Hepatocyte (in vitro differentiated cells): ENCODE measurements at regions not wholly inside any gene's neighbourhood (a gene's known extent, or its start where the extent isn't known, plus 50 kb on each side); places are given as distances from the start of the nearest gene placed in this dataset.

Experiments
- DNase-seq: peaks from one replicate; pipeline ENCODE4 v3.0.0-alpha.2; 2016; ENCODE audit warnings: low spot score
- H2AFZ ChIP-seq: fragments of 200-600 bp; sonication (generic); 2 replicates; pipeline ENCODE4 v1.6.0; 2016; ENCODE audit warnings: antibody characterized with exemption, mild to moderate bottlenecking
- H3K27ac ChIP-seq: fragments of 200-600 bp; sonication (generic); 2 replicates; pipeline ENCODE4 v1.5.1; 2016; ENCODE audit warnings: mild to moderate bottlenecking
- H3K27me3 ChIP-seq: fragments of 200-600 bp; sonication (generic); 2 replicates; pipeline ENCODE4 v1.6.1; 2016
- H3K36me3 ChIP-seq: fragments of 200-600 bp; sonication (generic); replicated peaks from 2 replicates; pipeline ENCODE4 v1.5.1; 2016; ENCODE audit warnings: low read depth; ENCODE audit not compliant: insufficient read depth
- H3K4me1 ChIP-seq: fragments of 200-600 bp; sonication (generic); 2 replicates; pipeline ENCODE4 v1.5.1; 2016; ENCODE audit warnings: mild to moderate bottlenecking, moderate library complexity; ENCODE audit not compliant: insufficient read depth
- H3K4me2 ChIP-seq: fragments of 200-600 bp; sonication (generic); 2 replicates; pipeline ENCODE4 v1.6.0; 2016
- H3K4me3 ChIP-seq: fragments of 200-600 bp; sonication (generic); 2 replicates; pipeline ENCODE4 v1.5.1; 2016; ENCODE audit warnings: mild to moderate bottlenecking
- H3K79me2 ChIP-seq: fragments of 200-600 bp; sonication (generic); 2 replicates; pipeline ENCODE4 v1.6.0; 2017; ENCODE audit warnings: mild to moderate bottlenecking
- H3K9me2 ChIP-seq: fragments of 200-600 bp; sonication (generic); replicated peaks from 2 replicates; pipeline ENCODE4 v1.6.0; 2017; ENCODE audit warnings: mild to moderate bottlenecking; ENCODE audit not compliant: insufficient read depth
- H3K9me3 ChIP-seq: fragments of 200-600 bp; sonication (generic); 2 replicates; pipeline ENCODE4 v1.5.1; 2016; ENCODE audit warnings: low read depth, mild to moderate bottlenecking
- H4K20me1 ChIP-seq: fragments of 200-600 bp; sonication (generic); 2 replicates; pipeline ENCODE4 v1.6.0; 2016; ENCODE audit warnings: mild to moderate bottlenecking; ENCODE audit not compliant: insufficient read depth, poor library complexity, severe bottlenecking
- EZH2 ChIP-seq: fragments of 200-600 bp; sonication (generic); IDR thresholded peaks from 2 replicates; pipeline ENCODE4 v1.6.1; 2016; ENCODE audit warnings: antibody characterized with exemption, mild to moderate bottlenecking, borderline replicate concordance
- EZH2phosphoT487 ChIP-seq: fragments of 200-600 bp; sonication (generic); IDR thresholded peaks from one replicate; pipeline ENCODE4 v1.6.1; 2018; ENCODE audit warnings: antibody characterized with exemption, mild to moderate bottlenecking, low read depth, moderate library complexity; ENCODE audit not compliant: unreplicated experiment, severe bottlenecking
- WGBS: methylation state at CpG from one replicate; pipeline ENCODE4 v1.1.6; 2016; ENCODE audit warnings: low lambda C conversion rate; ENCODE audit errors: missing lambda C conversion rate; 5-methylcytosine and 5-hydroxymethylcytosine counted together
- TF ChIP-seq, protein P1 (sequence below): fragments of 200-600 bp; sonication (generic); IDR thresholded peaks from 2 replicates; pipeline ENCODE4 v1.5.1; 2016; ENCODE audit warnings: antibody characterized with exemption, mild to moderate bottlenecking; ENCODE audit not compliant: poor library complexity

DNA sequence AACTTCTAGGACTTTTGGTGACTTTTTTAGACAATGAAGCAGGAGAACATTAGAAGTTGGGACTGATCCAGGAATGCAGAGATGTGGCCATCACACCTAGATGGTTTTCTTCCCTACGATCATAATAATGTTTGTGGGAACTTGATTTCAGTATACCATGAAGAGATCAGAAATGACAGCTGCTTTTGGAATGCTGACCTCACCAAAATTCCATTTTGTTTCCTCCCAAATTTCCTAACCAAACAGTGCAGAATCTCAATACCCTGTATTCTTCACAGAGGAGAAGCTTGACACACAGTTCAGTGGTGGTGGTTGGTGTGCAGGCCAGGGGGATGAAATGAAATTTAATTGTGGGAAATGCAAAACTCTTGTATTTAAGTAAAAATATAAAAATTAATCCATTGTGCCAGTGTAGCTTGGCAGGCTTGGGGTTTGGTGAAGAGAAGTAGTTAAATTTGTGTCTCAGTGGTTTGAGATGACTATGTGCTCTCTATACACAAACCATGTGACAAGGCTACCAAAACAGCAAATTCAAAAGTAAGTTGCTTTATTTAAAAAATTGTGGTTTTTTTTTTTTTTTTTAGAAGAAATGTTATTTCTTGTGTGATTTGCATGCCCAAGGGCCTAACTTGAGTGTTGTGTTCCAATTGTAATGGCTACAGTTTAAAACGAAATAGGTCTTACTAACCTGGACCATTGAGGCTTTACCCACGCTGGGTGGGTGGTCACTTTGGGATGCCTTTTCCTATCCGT lies 252.4 kb downstream of the LPIN1 start:
- Histone ChIP-seq H3K27ac (no peak overlapping the region), H3K4me1 (no peaks in the 10 kb centered on the region), H3K79me2 (no peaks in the 10 kb centered on the region), H3K27me3 (no peaks in the 10 kb centered on the region), H2AFZ (no peak overlapping the region), H3K4me3 (no peak overlapping the region), H3K9me2 (no peaks in the 10 kb centered on the region), H4K20me1 (no peaks in the 10 kb centered on the region), H3K9me3 (no peaks in the 10 kb centered on the region), H3K4me2 (no peak overlapping the region), H3K36me3 (no peaks in the 10 kb centered on the region)
- DNase-seq, result no peak
- 90% methylated on average over 4 of the region's 4 CpGs for WGBS
- TF ChIP-seq, protein P1, sequence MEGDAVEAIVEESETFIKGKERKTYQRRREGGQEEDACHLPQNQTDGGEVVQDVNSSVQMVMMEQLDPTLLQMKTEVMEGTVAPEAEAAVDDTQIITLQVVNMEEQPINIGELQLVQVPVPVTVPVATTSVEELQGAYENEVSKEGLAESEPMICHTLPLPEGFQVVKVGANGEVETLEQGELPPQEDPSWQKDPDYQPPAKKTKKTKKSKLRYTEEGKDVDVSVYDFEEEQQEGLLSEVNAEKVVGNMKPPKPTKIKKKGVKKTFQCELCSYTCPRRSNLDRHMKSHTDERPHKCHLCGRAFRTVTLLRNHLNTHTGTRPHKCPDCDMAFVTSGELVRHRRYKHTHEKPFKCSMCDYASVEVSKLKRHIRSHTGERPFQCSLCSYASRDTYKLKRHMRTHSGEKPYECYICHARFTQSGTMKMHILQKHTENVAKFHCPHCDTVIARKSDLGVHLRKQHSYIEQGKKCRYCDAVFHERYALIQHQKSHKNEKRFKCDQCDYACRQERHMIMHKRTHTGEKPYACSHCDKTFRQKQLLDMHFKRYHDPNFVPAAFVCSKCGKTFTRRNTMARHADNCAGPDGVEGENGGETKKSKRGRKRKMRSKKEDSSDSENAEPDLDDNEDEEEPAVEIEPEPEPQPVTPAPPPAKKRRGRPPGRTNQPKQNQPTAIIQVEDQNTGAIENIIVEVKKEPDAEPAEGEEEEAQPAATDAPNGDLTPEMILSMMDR, result no peak
- no peak for TF ChIP-seq EZH2phosphoT487
- TF ChIP-seq EZH2, result no peak

DNA sequence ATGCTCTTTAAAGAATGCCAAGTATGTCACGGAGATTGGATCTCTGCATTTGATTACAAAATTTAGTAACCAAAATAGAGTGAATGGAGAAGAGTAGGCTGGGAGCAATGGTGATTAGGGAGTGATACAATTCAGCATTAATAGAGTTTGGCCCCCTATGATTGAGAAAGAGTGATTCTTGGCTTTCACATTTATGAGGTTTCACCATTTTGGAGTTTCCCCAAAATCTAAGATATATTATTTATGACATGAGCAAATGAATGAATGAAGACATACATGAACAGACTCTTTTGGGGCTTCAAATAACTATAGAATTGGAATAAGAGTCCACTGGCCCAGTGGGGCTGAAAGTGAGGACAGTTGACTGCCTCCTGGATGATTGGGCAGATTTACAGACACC lies 255.2 kb downstream of the LPIN1 start:
- no peaks in the 10 kb centered on the region for H3K79me2 ChIP-seq
- no peaks in the 10 kb centered on the region for H3K9me3 ChIP-seq
- H3K4me3 ChIP-seq, result no peak overlapping the region
- peaks cover 8% of the 10 kb centered on the region for H3K4me1 ChIP-seq
- DNase-seq, result no peak
- TF ChIP-seq, protein P1, result no peak
- TF ChIP-seq EZH2 (no peak), EZH2phosphoT487 (no peak)
- 93% methylated on average over 1 of the region's 1 CpG for WGBS
- no peak overlapping the region for H3K4me2 ChIP-seq
- H2AFZ ChIP-seq, result no peak overlapping the region
- no peaks in the 10 kb centered on the region for H3K36me3 ChIP-seq
- no peaks in the 10 kb centered on the region for H3K9me2 ChIP-seq
- H3K27ac ChIP-seq, result no peak overlapping the region
- H4K20me1 ChIP-seq, result no peaks in the 10 kb centered on the region
- no peaks in the 10 kb centered on the region for H3K27me3 ChIP-seq

DNA sequence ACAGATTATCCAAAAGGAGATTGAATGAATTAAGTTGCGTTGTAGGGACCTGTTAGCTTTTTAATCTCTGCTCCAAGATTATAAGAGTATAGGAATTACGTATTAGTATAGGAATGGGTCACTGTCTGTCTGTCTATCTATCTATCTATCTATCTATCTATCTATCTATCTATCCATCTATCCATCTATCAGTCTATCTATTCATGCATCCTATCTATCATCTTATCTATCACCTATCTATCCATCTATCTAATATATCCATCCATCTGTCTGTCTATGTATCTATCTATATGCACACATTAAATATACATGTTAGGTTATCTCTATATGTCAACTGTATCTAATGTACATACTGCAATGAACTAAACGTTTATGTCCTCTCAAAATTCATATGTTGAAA lies 255.8 kb downstream of the LPIN1 start:
- Histone ChIP-seq H2AFZ (no peak overlapping the region), H3K4me1 (peaks cover 13% of the 10 kb centered on the region), H3K27me3 (no peaks in the 10 kb centered on the region), H4K20me1 (no peaks in the 10 kb centered on the region), H3K79me2 (no peaks in the 10 kb centered on the region), H3K4me2 (no peak overlapping the region), H3K4me3 (no peak overlapping the region), H3K9me2 (no peaks in the 10 kb centered on the region), H3K36me3 (no peaks in the 10 kb centered on the region), H3K9me3 (no peaks in the 10 kb centered on the region), H3K27ac (no peak overlapping the region)
- WGBS, result 61% methylated on average over 3 of the region's 3 CpGs
- no peak for TF ChIP-seq EZH2phosphoT487
- no peak for TF ChIP-seq EZH2
- TF ChIP-seq, protein P1, result no peak
- DNase-seq, result no peak
